GM12878 (cell line): ENCODE measurements at regions not wholly inside any gene's neighbourhood (a gene's known extent, or its start where the extent isn't known, plus 50 kb on each side); places are given as distances from the start of the nearest gene placed in this dataset.

Experiments used
- ATAC-seq: fragments of 200-7000 bp; cut with Tn5 transposase; 3 replicates; pipeline ENCODE4 v1.9.1; 2020; ENCODE audit warnings: mild to moderate bottlenecking, moderate library complexity
- BruUV-seq: library from RNA; stranded (reverse); fragments of 400-500 nt; replicated peaks from 2 replicates; lab custom pipeline; 2021; lab: Mats Ljungman, UMichigan
- CTCF ChIA-PET: fragments of 300-600 bp; sonication (Branson Sonifier 250); formaldehyde crosslinking; extraction: SDS; loops from one replicate; lab custom pipeline; 2021; ENCODE audit warnings: inconsistent platforms; lab: Yijun Ruan, JAX
- POLR2A ChIA-PET: fragments of 350-600 bp; formaldehyde crosslinking; extraction: SDS; loops from one replicate; lab custom pipeline; 2021; ENCODE audit warnings: inconsistent platforms; lab: Charles Lee
- RAD21 ChIA-PET: fragments of 300-600 bp; sonication (Branson Sonifier 250); formaldehyde crosslinking; loops from one replicate; lab custom pipeline; 2023; ENCODE audit warnings: antibody characterized with exemption; ENCODE audit not compliant: unreplicated experiment; lab: Charles Lee
- SMC1A ChIA-PET: fragments of 300-600 bp; sonication (Branson Sonifier 250); formaldehyde crosslinking; loops from one replicate; lab custom pipeline; 2023; ENCODE audit not compliant: unreplicated experiment, uncharacterized antibody; lab: Charles Lee
- DNase-seq: peaks from one replicate; pipeline ENCODE4 v3.0.0-alpha.2; 2011; ENCODE audit warnings: low read depth, low spot score
- FAIRE-seq: peaks from 3 replicates; lab custom pipeline; 2011; peaks lifted over from hg19 to GRCh38; lab: Jason Lieb, UNC
- H2AFZ ChIP-seq: 2 replicates; pipeline ENCODE4 v1.6.0; 2011; ENCODE audit warnings: low read depth, low read length, control low read depth; ENCODE audit not compliant: control insufficient read depth
- H3K27ac ChIP-seq: 2 replicates; pipeline ENCODE4 v1.5.1; 2011; ENCODE audit warnings: control low read depth; ENCODE audit not compliant: control insufficient read depth, insufficient read depth
- H3K27me3 ChIP-seq, 2 experiments: replicated peaks in 1 of 2; 2 replicates each; pipeline versions ENCODE4 v1.6.0 to v1.6.1; 2011; ENCODE audit warnings: low read length in 1 of 2; ENCODE audit not compliant: control insufficient read depth in 2 of 2, insufficient read depth in 2 of 2
- H3K36me3 ChIP-seq, 2 experiments: 2 replicates each; pipeline ENCODE4 v1.5.1; 2011; ENCODE audit warnings: low read length in 1 of 2; ENCODE audit not compliant: control insufficient read depth in 2 of 2, insufficient read depth in 2 of 2
- H3K4me1 ChIP-seq: 2 replicates; pipeline ENCODE4 v1.6.1; 2011; ENCODE audit warnings: mild to moderate bottlenecking, low read length, moderate library complexity, mixed read lengths; ENCODE audit not compliant: control insufficient read depth, insufficient read depth
- H3K4me2 ChIP-seq: 2 replicates; pipeline ENCODE4 v1.6.0; 2011; ENCODE audit warnings: control low read depth; ENCODE audit not compliant: control insufficient read depth, insufficient read depth
- H3K4me3 ChIP-seq: fragments of 200-600 bp; sonication (generic); 2 replicates; pipeline ENCODE4 v1.5.1; 2016
- H3K79me2 ChIP-seq: 2 replicates; pipeline ENCODE4 v1.6.0; 2011; ENCODE audit warnings: low read length; ENCODE audit not compliant: control insufficient read depth, insufficient read depth
- H3K9ac ChIP-seq: 2 replicates; pipeline ENCODE4 v1.8.0; 2011; ENCODE audit warnings: low read length, control low read depth, mixed read lengths; ENCODE audit not compliant: control insufficient read depth, insufficient read depth
- H3K9me3 ChIP-seq: replicated peaks from 3 replicates; pipeline ENCODE4 v1.5.1; 2011; ENCODE audit warnings: mild to moderate bottlenecking, low read length; ENCODE audit not compliant: control insufficient read depth, insufficient read depth
- H4K20me1 ChIP-seq: 2 replicates; pipeline ENCODE4 v1.6.0; 2011; ENCODE audit not compliant: control insufficient read depth, insufficient read depth
- BRCA1 ChIP-seq: IDR thresholded peaks from 2 replicates; pipeline ENCODE4 v1.6.1; 2011; ENCODE audit warnings: low read depth, low read length, improper control_type of control experiment
- CBX3 ChIP-seq: fragments of 200-600 bp; sonication (generic); IDR thresholded peaks from 2 replicates; pipeline ENCODE4 v1.6.1; 2016; ENCODE audit warnings: low read depth, borderline replicate concordance
- CHD1 ChIP-seq: IDR thresholded peaks from 2 replicates; pipeline ENCODE4 v1.6.1; 2012; ENCODE audit warnings: low read depth, low read length, improper control_type of control experiment
- EGR1 ChIP-seq, 2 experiments: IDR thresholded peaks; 1 replicate in 1 of 2; 2 replicates in 1 of 2; pipeline ENCODE4 v1.6.1; 2011 to 2012; ENCODE audit warnings: low read depth in 2 of 2, low read length in 2 of 2, borderline replicate concordance in 1 of 2, mild to moderate bottlenecking in 1 of 2, moderate library complexity in 1 of 2
- ESRRA ChIP-seq: IDR thresholded peaks from 2 replicates; pipeline ENCODE4 v1.6.1; 2012; ENCODE audit warnings: mild to moderate bottlenecking, low read length, improper control_type of control experiment
- HCFC1 ChIP-seq: fragments of 150-350 bp; IDR thresholded peaks from 2 replicates; pipeline ENCODE4 v1.6.1; 2014; ENCODE audit warnings: low read length
- HDAC6 ChIP-seq: fragments of 200-600 bp; sonication (generic); IDR thresholded peaks from one replicate; pipeline ENCODE4 v1.8.0; 2017; ENCODE audit warnings: antibody characterized with exemption; ENCODE audit not compliant: unreplicated experiment
- HDGF ChIP-seq: fragments of 450-650 bp; IDR thresholded peaks from 2 replicates; pipeline ENCODE4 v1.6.1; 2016; ENCODE audit warnings: antibody characterized with exemption
- MXI1 ChIP-seq: fragments of 150-350 bp; IDR thresholded peaks from 2 replicates; pipeline ENCODE4 v1.6.1; 2011; ENCODE audit warnings: low read depth, mild to moderate bottlenecking, inconsistent platforms, low read length, improper control_type of control experiment
- NFYB ChIP-seq: IDR thresholded peaks from 2 replicates; pipeline ENCODE4 v1.6.1; 2011; ENCODE audit warnings: low read depth, mild to moderate bottlenecking, low read length, improper control_type of control experiment, moderate library complexity; ENCODE audit not compliant: insufficient read depth
- PAX5 ChIP-seq: IDR thresholded peaks from 2 replicates; pipeline ENCODE4 v1.6.1; 2011; ENCODE audit warnings: low read depth, low read length, borderline replicate concordance
- SMARCA5 ChIP-seq: fragments of 450-650 bp; IDR thresholded peaks from 2 replicates; pipeline ENCODE4 v1.6.1; 2017; ENCODE audit warnings: mild to moderate bottlenecking
- STAT1 ChIP-seq: fragments of 450-650 bp; conservative IDR thresholded peaks from 2 replicates; pipeline ENCODE4 v1.6.1; 2014; ENCODE audit warnings: antibody characterized with exemption, mild to moderate bottlenecking
- YY1 ChIP-seq: IDR thresholded peaks from 2 replicates; pipeline ENCODE4 v1.6.1; 2011; ENCODE audit warnings: low read depth, mild to moderate bottlenecking, low read length
- ZZZ3 ChIP-seq: IDR thresholded peaks from 2 replicates; pipeline ENCODE4 v1.6.1; 2011; ENCODE audit warnings: low read depth; ENCODE audit not compliant: control insufficient read depth, insufficient read length
- WGBS: methylation state at CpG from one replicate; pipeline ENCODE4 v1.1.6; 2016; ENCODE audit warnings: low lambda C conversion rate; ENCODE audit not compliant: insufficient replicate concordance, insufficient coverage; ENCODE audit errors: missing lambda C conversion rate; 5-methylcytosine and 5-hydroxymethylcytosine counted together
- in situ Hi-C: fragments of 300-500 bp; cut with MboI; formaldehyde crosslinking; loops from 9 replicates; pipeline ENCODE4 v1.14.3; 2018; ENCODE audit warnings: mixed read lengths
- intact Hi-C: fragments of 100-400 bp; cut with micrococcal nuclease; formaldehyde crosslinking; loops from one replicate; pipeline ENCODE4 v1.14.2; 2022; ENCODE audit not compliant: unreplicated experiment
- TF ChIP-seq, protein P1 (sequence below): IDR thresholded peaks from 2 replicates; pipeline ENCODE4 v1.6.1; 2011; ENCODE audit warnings: borderline replicate concordance, low read depth, mild to moderate bottlenecking, moderate library complexity, low read length; ENCODE audit not compliant: insufficient read depth, poor library complexity, severe bottlenecking
- TF ChIP-seq, protein P2 (sequence below): fragments of 450-650 bp; IDR thresholded peaks from 2 replicates; pipeline ENCODE4 v1.6.1; 2017; ENCODE audit warnings: antibody characterized with exemption, mild to moderate bottlenecking, moderate library complexity
- TF ChIP-seq, protein P3 (sequence below): IDR thresholded peaks from 2 replicates; pipeline ENCODE4 v1.6.1; 2011; ENCODE audit warnings: low read depth, low read length, improper control_type of control experiment, borderline replicate concordance
- TF ChIP-seq, protein P4 (sequence below): IDR thresholded peaks from 2 replicates; pipeline ENCODE4 v1.6.1; 2012; ENCODE audit warnings: low read length, inconsistent platforms

DNA sequence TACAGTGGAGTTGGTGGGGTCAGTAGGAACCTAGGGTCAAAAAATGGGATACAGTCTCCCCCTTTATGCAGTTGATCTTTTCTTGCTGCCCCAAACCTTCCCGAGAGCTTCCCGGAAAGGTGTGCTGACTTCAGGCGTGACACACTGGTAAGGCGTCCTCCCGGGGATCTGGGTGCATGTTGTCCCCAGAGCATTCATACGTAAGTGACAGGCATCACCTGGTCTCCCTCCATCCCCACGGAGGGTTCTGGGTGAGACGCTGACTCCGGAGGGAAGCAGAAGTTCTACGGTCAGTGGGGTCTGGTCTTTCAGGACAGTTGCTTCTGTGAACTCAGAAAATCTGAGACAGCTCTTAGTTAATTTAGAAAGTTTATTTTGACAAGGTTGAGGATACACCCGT, 159.6 kb upstream of the RTL1 start:
- Histone ChIP-seq H3K4me1 (no peaks in the 10 kb centered on the region), H3K4me3 (no peak overlapping the region), H3K27me3 (no peaks in the 10 kb centered on the region), H3K27ac (no peak overlapping the region), H3K9me3 (no peaks in the 10 kb centered on the region; the same call in 2 of the 3 replicates), H4K20me1 (no peaks in the 10 kb centered on the region), H3K36me3 (no peaks in the 10 kb centered on the region), H2AFZ (no peak overlapping the region), H3K9ac (no peak overlapping the region), H3K4me2 (no peak overlapping the region), H3K79me2 (no peaks in the 10 kb centered on the region)
- intact Hi-C loops (no loop called here), in situ Hi-C loops (no loop called here)
- 57% methylated on average over 10 of the region's 11 CpGs for WGBS
- ChIA-PET CTCF (no interaction called here), RAD21 (no interaction called here), SMC1A (no interaction called here), POLR2A (no interaction called here)
- DNase-seq (no peak), FAIRE-seq (no peak), ATAC-seq (no peak)
- no TSS peak for BruUV-seq
- no peak for TF ChIP-seq BRCA1
- TF ChIP-seq, protein P1, sequence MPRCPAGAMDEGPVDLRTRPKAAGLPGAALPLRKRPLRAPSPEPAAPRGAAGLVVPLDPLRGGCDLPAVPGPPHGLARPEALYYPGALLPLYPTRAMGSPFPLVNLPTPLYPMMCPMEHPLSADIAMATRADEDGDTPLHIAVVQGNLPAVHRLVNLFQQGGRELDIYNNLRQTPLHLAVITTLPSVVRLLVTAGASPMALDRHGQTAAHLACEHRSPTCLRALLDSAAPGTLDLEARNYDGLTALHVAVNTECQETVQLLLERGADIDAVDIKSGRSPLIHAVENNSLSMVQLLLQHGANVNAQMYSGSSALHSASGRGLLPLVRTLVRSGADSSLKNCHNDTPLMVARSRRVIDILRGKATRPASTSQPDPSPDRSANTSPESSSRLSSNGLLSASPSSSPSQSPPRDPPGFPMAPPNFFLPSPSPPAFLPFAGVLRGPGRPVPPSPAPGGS, result no peak
- no peak for TF ChIP-seq CHD1
- TF ChIP-seq HCFC1, result no peak
- no peak for TF ChIP-seq NFYB
- no peak for TF ChIP-seq ZZZ3
- no peak for TF ChIP-seq ESRRA
- TF ChIP-seq EGR1 (IDR thresholded peaks at IDR 0.05; ENCODE audit: borderline replicate concordance in 1 of 2, low read depth in 2 of 2, low read length in 2 of 2), result no peak
- TF ChIP-seq, protein P2, sequence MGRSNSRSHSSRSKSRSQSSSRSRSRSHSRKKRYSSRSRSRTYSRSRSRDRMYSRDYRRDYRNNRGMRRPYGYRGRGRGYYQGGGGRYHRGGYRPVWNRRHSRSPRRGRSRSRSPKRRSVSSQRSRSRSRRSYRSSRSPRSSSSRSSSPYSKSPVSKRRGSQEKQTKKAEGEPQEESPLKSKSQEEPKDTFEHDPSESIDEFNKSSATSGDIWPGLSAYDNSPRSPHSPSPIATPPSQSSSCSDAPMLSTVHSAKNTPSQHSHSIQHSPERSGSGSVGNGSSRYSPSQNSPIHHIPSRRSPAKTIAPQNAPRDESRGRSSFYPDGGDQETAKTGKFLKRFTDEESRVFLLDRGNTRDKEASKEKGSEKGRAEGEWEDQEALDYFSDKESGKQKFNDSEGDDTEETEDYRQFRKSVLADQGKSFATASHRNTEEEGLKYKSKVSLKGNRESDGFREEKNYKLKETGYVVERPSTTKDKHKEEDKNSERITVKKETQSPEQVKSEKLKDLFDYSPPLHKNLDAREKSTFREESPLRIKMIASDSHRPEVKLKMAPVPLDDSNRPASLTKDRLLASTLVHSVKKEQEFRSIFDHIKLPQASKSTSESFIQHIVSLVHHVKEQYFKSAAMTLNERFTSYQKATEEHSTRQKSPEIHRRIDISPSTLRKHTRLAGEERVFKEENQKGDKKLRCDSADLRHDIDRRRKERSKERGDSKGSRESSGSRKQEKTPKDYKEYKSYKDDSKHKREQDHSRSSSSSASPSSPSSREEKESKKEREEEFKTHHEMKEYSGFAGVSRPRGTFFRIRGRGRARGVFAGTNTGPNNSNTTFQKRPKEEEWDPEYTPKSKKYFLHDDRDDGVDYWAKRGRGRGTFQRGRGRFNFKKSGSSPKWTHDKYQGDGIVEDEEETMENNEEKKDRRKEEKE, result no peak
- TF ChIP-seq HDGF, result no peak
- TF ChIP-seq CBX3, result no peak
- TF ChIP-seq YY1, result no peak
- TF ChIP-seq MXI1, result no peak
- no peak for TF ChIP-seq HDAC6
- TF ChIP-seq PAX5, result no peak
- TF ChIP-seq STAT1, result no peak
- TF ChIP-seq, protein P3, sequence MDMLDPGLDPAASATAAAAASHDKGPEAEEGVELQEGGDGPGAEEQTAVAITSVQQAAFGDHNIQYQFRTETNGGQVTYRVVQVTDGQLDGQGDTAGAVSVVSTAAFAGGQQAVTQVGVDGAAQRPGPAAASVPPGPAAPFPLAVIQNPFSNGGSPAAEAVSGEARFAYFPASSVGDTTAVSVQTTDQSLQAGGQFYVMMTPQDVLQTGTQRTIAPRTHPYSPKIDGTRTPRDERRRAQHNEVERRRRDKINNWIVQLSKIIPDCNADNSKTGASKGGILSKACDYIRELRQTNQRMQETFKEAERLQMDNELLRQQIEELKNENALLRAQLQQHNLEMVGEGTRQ, result no peak
- TF ChIP-seq SMARCA5, result no peak
- TF ChIP-seq, protein P4, sequence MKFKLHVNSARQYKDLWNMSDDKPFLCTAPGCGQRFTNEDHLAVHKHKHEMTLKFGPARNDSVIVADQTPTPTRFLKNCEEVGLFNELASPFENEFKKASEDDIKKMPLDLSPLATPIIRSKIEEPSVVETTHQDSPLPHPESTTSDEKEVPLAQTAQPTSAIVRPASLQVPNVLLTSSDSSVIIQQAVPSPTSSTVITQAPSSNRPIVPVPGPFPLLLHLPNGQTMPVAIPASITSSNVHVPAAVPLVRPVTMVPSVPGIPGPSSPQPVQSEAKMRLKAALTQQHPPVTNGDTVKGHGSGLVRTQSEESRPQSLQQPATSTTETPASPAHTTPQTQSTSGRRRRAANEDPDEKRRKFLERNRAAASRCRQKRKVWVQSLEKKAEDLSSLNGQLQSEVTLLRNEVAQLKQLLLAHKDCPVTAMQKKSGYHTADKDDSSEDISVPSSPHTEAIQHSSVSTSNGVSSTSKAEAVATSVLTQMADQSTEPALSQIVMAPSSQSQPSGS, result no peak
